Aorta (tissue), 5 donors: ENCODE measurements at regions not wholly inside any gene's neighbourhood (a gene's known extent, or its start where the extent isn't known, plus 50 kb on each side); places are given as distances from the start of the nearest gene placed in this dataset.

Experiments
- ATAC-seq: fragments of 200-7000 bp; cut with Tn5 transposase; one replicate; pipeline ENCODE4 v1.9.1; 2022; ENCODE audit warnings: moderate library complexity; ENCODE audit not compliant: low FRiP score
- DNase-seq, 2 donors: peaks; one replicate each; pipeline ENCODE4 v3.0.0-alpha.2; 2020
- H3K27ac ChIP-seq, 2 donors: one replicate each; pipeline ENCODE4 v1.5.1; 2013; ENCODE audit warnings: low read length in 2 of 2, mild to moderate bottlenecking in 2 of 2, moderate library complexity in 2 of 2, control low read depth in 1 of 2, inconsistent platforms in 1 of 2, low read depth in 1 of 2
- H3K27me3 ChIP-seq, 2 donors: one replicate each; pipeline ENCODE4 v1.6.1; 2013; ENCODE audit warnings: control low read depth in 1 of 2, low read length in 1 of 2, mild to moderate bottlenecking in 1 of 2, moderate library complexity in 1 of 2; ENCODE audit not compliant: insufficient read depth in 2 of 2, control insufficient read depth in 1 of 2
- H3K36me3 ChIP-seq, 2 donors: one replicate each; pipeline ENCODE4 v1.6.1; 2013; ENCODE audit warnings: control low read depth in 1 of 2, low read length in 1 of 2, mild to moderate bottlenecking in 1 of 2; ENCODE audit not compliant: insufficient read depth in 2 of 2, control insufficient read depth in 1 of 2
- H3K4me1 ChIP-seq, 2 donors: one replicate each; pipeline ENCODE4 v1.6.1; 2013; ENCODE audit warnings: low read length in 2 of 2, control low read depth in 1 of 2, mild to moderate bottlenecking in 1 of 2, moderate library complexity in 1 of 2; ENCODE audit not compliant: insufficient read depth in 2 of 2, control insufficient read depth in 1 of 2
- H3K4me3 ChIP-seq, 2 donors: one replicate each; pipeline ENCODE4 v1.5.1; 2013; ENCODE audit warnings: low read length in 2 of 2, control low read depth in 1 of 2, mild to moderate bottlenecking in 1 of 2
- H3K9me3 ChIP-seq: one replicate; pipeline ENCODE4 v1.6.1; 2013; ENCODE audit warnings: mild to moderate bottlenecking, low read length; ENCODE audit not compliant: control insufficient read depth
- WGBS, 2 donors: extraction: QIAGEN DNeasy Blood & Tissue Kit; methylation state at CpG; one replicate each; pipeline ENCODE4 v1.1.7; 2013; 5-methylcytosine and 5-hydroxymethylcytosine counted together
- intact Hi-C, 2 donors: fragments of 100-400 bp; cut with DNase I; formaldehyde crosslinking; loops; one replicate each; pipeline versions ENCODE4 v1.14.2 to v1.15.0; 2022
- donor health status: healthy with polysubstance abuse.
- donor health status: Bipolar disorder and iron deficiency.
- donor health status: DM: no; HTN: no; CAD: no.
- donor health status: DM: no; HTN: no; CAD: no.
- donor health status: DM: yes; HTN: yes; CAD: no.

- DNase-seq (no peak), ATAC-seq (no peak)
- intact Hi-C loops, result no loop called here
- H3K27ac ChIP-seq, result no peak overlapping the region
- H3K9me3 ChIP-seq, result no peaks in the 10 kb centered on the region
- H3K4me1 ChIP-seq, result no peaks in the 10 kb centered on the region
- 79 to 84% methylated on average over 3 of the region's 3 CpGs for WGBS, 2 donors
- no peaks in the 10 kb centered on the region for H3K36me3 ChIP-seq
- no peak overlapping the region for H3K4me3 ChIP-seq
- H3K27me3 ChIP-seq, result no peaks in the 10 kb centered on the region
Observed at GRCh38 chr3:180827171-180827570, 85.3 kb upstream of the FXR1 start.

GRCh38 chr3:180828001-180828720 is 84.3 kb upstream of the FXR1 start:
- no peaks in the 10 kb centered on the region for H3K27me3 ChIP-seq
- no peak overlapping the region for H3K4me3 ChIP-seq
- no peaks in the 10 kb centered on the region for H3K4me1 ChIP-seq
- intact Hi-C loops, result no loop called here
- ATAC-seq (peak; percentile 42), DNase-seq (peak in 1 of 2 donors; percentile 69)
- WGBS, 2 donors, result 94% methylated on average over 36 of the region's 36 CpGs
- no peaks in the 10 kb centered on the region for H3K9me3 ChIP-seq
- H3K27ac ChIP-seq, result no peak overlapping the region
- no peaks in the 10 kb centered on the region for H3K36me3 ChIP-seq

GRCh38 chr3:180828723-180829408 is 83.6 kb upstream of the FXR1 start:
- Histone ChIP-seq H3K9me3 (no peaks in the 10 kb centered on the region), H3K4me3 (no peak overlapping the region), H3K27ac (no peak overlapping the region), H3K27me3 (no peaks in the 10 kb centered on the region), H3K36me3 (no peaks in the 10 kb centered on the region), H3K4me1 (no peaks in the 10 kb centered on the region)
- DNase-seq, result peak in 1 of 2 donors; percentile 52
- intact Hi-C loops, result no loop called here
- ATAC-seq, result peak; percentile 42
- 89 to 94% methylated on average over 38 to 43 of the region's 43 CpGs for WGBS, 2 donors

GRCh38 chr3:180829409-180830405 is 82.8 kb upstream of the FXR1 start:
- no peaks in the 10 kb centered on the region for H3K9me3 ChIP-seq
- WGBS, 2 donors, result 87 to 89% methylated on average over 36 to 37 of the region's 37 CpGs
- H3K27ac ChIP-seq, result no peak overlapping the region
- H3K4me3 ChIP-seq, result no peak overlapping the region
- H3K4me1 ChIP-seq, result no peaks in the 10 kb centered on the region
- DNase-seq, result no peak
- intact Hi-C loops, result no loop called here
- no peak for ATAC-seq
- H3K36me3 ChIP-seq, result no peaks in the 10 kb centered on the region
- H3K27me3 ChIP-seq, result no peaks in the 10 kb centered on the region

GRCh38 chr3:180835501-180835900 is 77.0 kb upstream of the FXR1 start:
- Histone ChIP-seq H3K4me1 (no peaks in the 10 kb centered on the region), H3K4me3 (no peak overlapping the region), H3K27ac (no peak overlapping the region), H3K36me3 (no peaks in the 10 kb centered on the region), H3K9me3 (no peaks in the 10 kb centered on the region), H3K27me3 (no peaks in the 10 kb centered on the region)
- DNase-seq, result no peak
- no peak for ATAC-seq
- WGBS, 2 donors, result 74% methylated on average over 2 of the region's 2 CpGs
- intact Hi-C loops, result no loop called here

- no peaks in the 10 kb centered on the region for H3K27me3 ChIP-seq
- H3K27ac ChIP-seq, result no peak overlapping the region
- 68 to 71% methylated on average over 1 of the region's 1 CpG for WGBS, 2 donors
- no peak for DNase-seq
- ATAC-seq, result no peak
- intact Hi-C loops, result no loop called here
- no peak overlapping the region for H3K4me3 ChIP-seq
- no peaks in the 10 kb centered on the region for H3K9me3 ChIP-seq
- H3K36me3 ChIP-seq, result no peaks in the 10 kb centered on the region
- H3K4me1 ChIP-seq, result no peaks in the 10 kb centered on the region
Observed at GRCh38 chr3:180836766-180837165, 75.7 kb upstream of the FXR1 start.

GRCh38 chr3:180854887-180855286 is 57.6 kb upstream of the FXR1 start:
- ATAC-seq (no peak), DNase-seq (no peak)
- no peak overlapping the region for H3K4me3 ChIP-seq
- intact Hi-C loops, result no loop called here
- no peaks in the 10 kb centered on the region for H3K4me1 ChIP-seq
- no peaks in the 10 kb centered on the region for H3K9me3 ChIP-seq
- no peaks in the 10 kb centered on the region for H3K36me3 ChIP-seq
- no peaks in the 10 kb centered on the region for H3K27me3 ChIP-seq
- no peak overlapping the region for H3K27ac ChIP-seq
- WGBS, 2 donors, result 51 to 52% methylated on average over 2 of the region's 2 CpGs

- Histone ChIP-seq H3K4me3 (no peak overlapping the region), H3K36me3 (no peaks in the 10 kb centered on the region), H3K4me1 (no peaks in the 10 kb centered on the region), H3K9me3 (no peaks in the 10 kb centered on the region), H3K27me3 (no peaks in the 10 kb centered on the region), H3K27ac (no peak overlapping the region)
- WGBS, 2 donors, result 6 to 15% methylated on average over 2 of the region's 2 CpGs
- intact Hi-C loops, result no loop called here
- ATAC-seq (no peak), DNase-seq (no peak)
Observed at GRCh38 chr3:180855364-180855763, 57.1 kb upstream of the FXR1 start.
